ENCODE measurements at regions not wholly inside any gene's neighbourhood (a gene's known extent, or its start where the extent isn't known, plus 50 kb on each side); places are given as distances from the start of the nearest gene placed in this dataset.

- no peak for TF ChIP-seq ZFP3 (CRISPR knock-in tag; IDR thresholded peaks at IDR 0.05)
- no peak for TF ChIP-seq GLIS3 (CRISPR knock-in tag; IDR thresholded peaks at IDR 0.05)
- no peak for TF ChIP-seq PATZ1 (CRISPR knock-in tag; IDR thresholded peaks at IDR 0.05; ENCODE audit: borderline replicate concordance)
- no peak for TF ChIP-seq ZFP30 (CRISPR knock-in tag; IDR thresholded peaks at IDR 0.05)
- TF ChIP-seq ARNTL (CRISPR knock-in tag; IDR thresholded peaks at IDR 0.05; ENCODE audit: borderline replicate concordance, low read depth), result no peak
- no peak for TF ChIP-seq PPARA (CRISPR knock-in tag; IDR thresholded peaks at IDR 0.05; ENCODE audit: borderline replicate concordance)
- TF ChIP-seq ISL1 (CRISPR knock-in tag; IDR thresholded peaks at IDR 0.05), result no peak
- no peak for TF ChIP-seq RARB (CRISPR knock-in tag; IDR thresholded peaks at IDR 0.05)
- TF ChIP-seq POU6F1 (CRISPR knock-in tag; IDR thresholded peaks at IDR 0.05; ENCODE audit: borderline replicate concordance, low read depth), result no peak
- no peak for TF ChIP-seq ZC3H10 (CRISPR knock-in tag; IDR thresholded peaks at IDR 0.05)
- no peak for TF ChIP-seq CREB5 (CRISPR knock-in tag; IDR thresholded peaks at IDR 0.05; ENCODE audit: low read depth)
Measured at GRCh38 chr2:75798569-75798968, 87.9 kb upstream of the GCFC2 start.

Data from SK-N-SH treated with all-trans-retinoic acid at 6 μM for 48 hours (cell line).